Epithelial cell of esophagus (primary cell): ENCODE measurements at regions not wholly inside any gene's neighbourhood (a gene's known extent, or its start where the extent isn't known, plus 50 kb on each side); places are given as distances from the start of the nearest gene placed in this dataset.

ENCODE experiments used
- DNase-seq: peaks from one replicate; pipeline ENCODE4 v3.0.0; 2010; ENCODE audit warnings: low read depth
- H3K4me3 ChIP-seq: 2 replicates; pipeline ENCODE4 v1.5.1; 2011; ENCODE audit warnings: mild to moderate bottlenecking, low read length, control low read depth
- CTCF ChIP-seq: IDR thresholded peaks from 2 replicates; pipeline ENCODE4 v1.5.1; 2011; ENCODE audit warnings: low read depth, mild to moderate bottlenecking, low read length, control low read depth, inconsistent platforms; ENCODE audit not compliant: insufficient read depth; ENCODE audit errors: missing control alignments

- no peak overlapping the region for H3K4me3 ChIP-seq
- no peak for DNase-seq
- TF ChIP-seq CTCF, result no peak
Measured at GRCh38 chr5:145260670-145261069, 574.5 kb downstream of the PRELID2 start.

DNA sequence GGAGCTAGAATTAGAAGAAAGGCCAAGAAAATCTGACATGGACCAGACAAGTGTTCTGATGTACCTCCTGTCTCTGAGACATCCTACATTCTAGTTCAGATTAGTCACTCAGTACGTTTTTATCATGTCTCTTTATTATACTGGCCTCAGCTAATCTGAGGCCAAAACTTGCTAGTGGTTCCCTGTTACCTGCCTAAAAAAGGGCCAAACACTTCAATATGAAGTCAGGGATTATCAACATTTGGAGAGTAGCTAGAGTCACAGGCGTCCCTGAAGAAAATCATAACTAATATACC, 587.4 kb downstream of the PRELID2 start:
- TF ChIP-seq CTCF, result no peak
- DNase-seq, result no peak
- H3K4me3 ChIP-seq, result no peak overlapping the region

DNA sequence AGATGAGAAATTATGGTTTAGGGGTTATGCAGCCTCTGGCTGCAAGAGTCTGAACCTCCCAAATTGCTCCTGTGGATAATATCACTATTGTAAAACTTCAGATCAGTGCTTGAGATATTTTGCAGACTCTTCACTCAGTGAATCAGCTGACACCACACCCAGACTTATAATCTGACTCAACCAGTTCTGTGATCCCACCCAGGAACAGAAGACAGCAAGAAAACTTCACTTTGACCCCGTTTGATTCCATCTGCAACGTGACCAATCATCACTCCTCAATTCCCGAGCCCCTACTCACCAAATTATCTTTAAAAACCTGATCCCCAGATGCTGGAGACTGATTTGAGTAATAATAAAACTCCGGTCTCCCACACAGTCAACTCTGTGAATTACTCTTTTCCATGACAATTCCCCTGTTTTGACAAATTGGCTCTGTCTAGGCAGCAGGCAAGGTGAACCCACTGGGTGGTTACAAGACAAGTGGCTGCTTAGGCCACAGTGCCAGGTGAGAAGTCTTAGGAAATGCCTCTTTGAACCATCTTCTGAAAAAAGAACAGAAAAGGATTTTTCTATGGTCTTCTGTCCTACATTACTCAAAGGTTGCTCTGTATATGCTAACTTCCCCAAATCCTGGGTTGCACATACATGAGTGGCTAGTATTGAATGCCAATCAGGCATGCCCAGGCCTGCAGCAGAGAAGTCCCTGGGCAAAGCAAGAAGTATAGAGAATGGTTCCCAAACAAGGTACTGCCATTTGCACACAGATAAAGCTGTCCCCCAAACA, 588.0 kb downstream of the PRELID2 start:
- no peak for TF ChIP-seq CTCF
- DNase-seq, result peak; percentile 85
- no peak overlapping the region for H3K4me3 ChIP-seq

GRCh38 chr5:145246379-145246778, 588.8 kb downstream of the PRELID2 start:
- no peak for TF ChIP-seq CTCF
- DNase-seq, result no peak
- H3K4me3 ChIP-seq, result no peak overlapping the region

GRCh38 chr5:145245354-145245753, 589.8 kb downstream of the PRELID2 start:
- H3K4me3 ChIP-seq, result no peak overlapping the region
- no peak for TF ChIP-seq CTCF
- DNase-seq, result no peak

DNA sequence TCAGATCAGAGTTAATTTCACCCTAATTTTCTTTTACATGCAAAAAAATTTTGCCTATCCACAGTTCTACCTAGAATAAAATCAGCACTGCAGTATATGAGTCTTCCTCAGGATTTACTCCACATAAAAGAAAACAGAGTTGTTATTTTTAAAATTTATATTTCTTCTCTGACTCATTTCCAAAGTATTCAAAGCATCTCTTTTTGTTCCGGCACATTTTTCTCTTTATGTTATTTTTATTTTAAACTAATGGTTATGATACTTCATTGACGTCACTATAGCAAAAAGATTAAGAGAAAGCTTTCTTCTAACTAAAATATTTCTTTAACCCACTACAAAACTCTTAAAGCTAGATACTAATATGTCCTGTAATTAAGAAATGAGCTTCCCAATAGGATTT, 590.4 kb downstream of the PRELID2 start:
- H3K4me3 ChIP-seq, result no peak overlapping the region

More for the DNA sequence above, 590.4 kb downstream of the PRELID2 start:
- no peak for DNase-seq
- TF ChIP-seq CTCF, result no peak
